A673 (cell line): ENCODE measurements at regions not wholly inside any gene's neighbourhood (a gene's known extent, or its start where the extent isn't known, plus 50 kb on each side); places are given as distances from the start of the nearest gene placed in this dataset.

Experiments used
- CTCF ChIP-seq: fragments of 300-800, 200-600 bp; sonication (generic); conservative IDR thresholded peaks from 2 replicates; pipeline ENCODE4 v1.5.1; 2017; ENCODE audit warnings: low read depth, mild to moderate bottlenecking, antibody characterized with exemption, low read length, moderate library complexity, mixed read lengths
- EZH2 ChIP-seq: fragments of 200-600 bp; sonication (generic); IDR thresholded peaks from 2 replicates; pipeline ENCODE4 v1.6.1; 2017; ENCODE audit warnings: borderline replicate concordance, low read depth, mild to moderate bottlenecking, mixed read lengths, antibody characterized with exemption, low read length; ENCODE audit not compliant: poor library complexity, severe bottlenecking

DNA sequence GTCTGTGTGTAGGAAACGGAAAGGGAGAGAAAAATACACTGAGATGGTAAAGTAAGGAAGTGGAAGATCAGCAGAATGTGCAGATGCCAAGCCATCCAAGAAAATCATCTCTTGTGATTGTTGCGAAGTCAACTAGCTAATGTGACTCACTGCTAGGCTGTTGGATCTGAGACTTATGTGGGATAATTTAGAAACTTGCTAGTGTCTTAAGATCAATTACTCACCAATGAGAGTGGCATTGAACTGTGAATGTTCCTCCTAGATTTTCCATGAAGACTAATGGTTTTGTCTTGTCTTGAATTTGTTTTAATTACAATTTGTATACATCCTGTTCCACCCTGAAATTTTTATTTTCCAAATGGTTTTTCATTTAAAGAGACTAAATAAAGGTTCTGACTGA is 771.6 kb downstream of the EFNB2 start:
- TF ChIP-seq CTCF, result no peak
- no peak for TF ChIP-seq EZH2
